CD14-positive monocyte (primary cell): ENCODE measurements at regions not wholly inside any gene's neighbourhood (a gene's known extent, or its start where the extent isn't known, plus 50 kb on each side); places are given as distances from the start of the nearest gene placed in this dataset.

Experiments used
- DNase-seq, 3 donors: peaks; one replicate each; pipeline ENCODE4 v3.0.0-alpha.2; 2011 to 2022
- H2AFZ ChIP-seq: 2 replicates; pipeline ENCODE4 v1.6.0; 2012; ENCODE audit warnings: mild to moderate bottlenecking, low read depth, low read length, inconsistent platforms; ENCODE audit not compliant: insufficient read depth, poor library complexity, severe bottlenecking
- H3K27ac ChIP-seq, 2 donors: 1 replicate in 1 of 2; 2 replicates in 1 of 2; pipeline ENCODE4 v1.5.1; 2012 to 2013; ENCODE audit warnings: low read length in 2 of 2, control low read depth in 1 of 2, inconsistent platforms in 1 of 2, low read depth in 1 of 2, mild to moderate bottlenecking in 1 of 2
- H3K27me3 ChIP-seq, 2 donors: one replicate each; pipeline versions ENCODE4 v1.6.0 to v1.6.1; 2011 to 2013; ENCODE audit warnings: low read length in 2 of 2; ENCODE audit not compliant: control insufficient read depth in 2 of 2, insufficient read depth in 2 of 2
- H3K36me3 ChIP-seq, 2 donors: replicated peaks in 1 of 2; 1 replicate in 1 of 2; 2 replicates in 1 of 2; pipeline versions ENCODE4 v1.5.1 to v1.6.1; 2012 to 2013; ENCODE audit warnings: low read length in 2 of 2, control low read depth in 1 of 2, inconsistent platforms in 1 of 2, mild to moderate bottlenecking in 1 of 2; ENCODE audit not compliant: insufficient read depth in 2 of 2, control insufficient read depth in 1 of 2
- H3K4me1 ChIP-seq, 2 donors: 1 replicate in 1 of 2; 2 replicates in 1 of 2; pipeline versions ENCODE4 v1.5.1 to v1.6.1; 2012 to 2013; ENCODE audit warnings: low read length in 2 of 2, control low read depth in 1 of 2, inconsistent platforms in 1 of 2, mild to moderate bottlenecking in 1 of 2, moderate library complexity in 1 of 2; ENCODE audit not compliant: insufficient read depth in 2 of 2, control insufficient read depth in 1 of 2
- H3K4me2 ChIP-seq: replicated peaks from 2 replicates; pipeline ENCODE3; 2012; ENCODE audit warnings: low read length, moderate library complexity, mild to moderate bottlenecking; ENCODE audit not compliant: poor library complexity, severe bottlenecking; ENCODE audit errors: extremely low read depth
- H3K4me3 ChIP-seq, 3 experiments: fragments of 200-600 bp in 1 of 3; sonication (generic) in 1 of 3; replicated peaks in 1 of 3; 1 replicate in 2 of 3; 2 replicates in 1 of 3; pipeline ENCODE4 v1.5.1; 2011 to 2013; ENCODE audit warnings: low read length in 3 of 3, mild to moderate bottlenecking in 3 of 3, control low read depth in 2 of 3, low read depth in 2 of 3, inconsistent platforms in 1 of 3, moderate library complexity in 1 of 3
- H3K79me2 ChIP-seq: 2 replicates; pipeline ENCODE4 v1.6.0; 2012; ENCODE audit warnings: mild to moderate bottlenecking, control low read depth, inconsistent platforms, low read length, moderate library complexity; ENCODE audit not compliant: insufficient read depth
- H3K9ac ChIP-seq: 2 replicates; pipeline ENCODE4 v1.6.0; 2017; ENCODE audit warnings: low read length, mild to moderate bottlenecking; ENCODE audit not compliant: insufficient read depth, poor library complexity, severe bottlenecking
- H3K9me3 ChIP-seq, 2 donors: replicated peaks in 1 of 2; 1 replicate in 1 of 2; 2 replicates in 1 of 2; pipeline versions ENCODE4 v1.5.1 to v1.6.1; 2012 to 2013; ENCODE audit warnings: low read length in 2 of 2, control low read depth in 1 of 2; ENCODE audit not compliant: control insufficient read depth in 1 of 2, insufficient read depth in 1 of 2
- H4K20me1 ChIP-seq: 2 replicates; pipeline ENCODE4 v1.6.0; 2012; ENCODE audit warnings: mild to moderate bottlenecking, low read length, control low read depth, moderate library complexity; ENCODE audit not compliant: insufficient read depth
- H3K27ac Mint-ChIP-seq, 7 donors: one replicate each; pipeline ENCODE4 v1.8.0; 2020; ENCODE audit warnings: mild to moderate bottlenecking in 7 of 7, mixed read lengths in 7 of 7, moderate library complexity in 6 of 7, inconsistent platforms in 2 of 7
- H3K27me3 Mint-ChIP-seq, 3 donors: one replicate each; pipeline ENCODE4 v1.8.0; 2021 to 2022; ENCODE audit warnings: low read depth in 3 of 3, mild to moderate bottlenecking in 3 of 3, mixed read lengths in 3 of 3, moderate library complexity in 3 of 3, inconsistent platforms in 1 of 3
- H3K36me3 Mint-ChIP-seq, 2 donors: one replicate each; pipeline ENCODE4 v1.8.0; 2020; ENCODE audit warnings: mixed read lengths in 2 of 2, inconsistent platforms in 1 of 2, mild to moderate bottlenecking in 1 of 2
- H3K4me1 Mint-ChIP-seq: one replicate; pipeline ENCODE4 v1.8.0; 2020; ENCODE audit warnings: mild to moderate bottlenecking, mixed read lengths
- H3K4me3 Mint-ChIP-seq, 2 donors: one replicate each; pipeline ENCODE4 v1.8.0; 2020; ENCODE audit warnings: mild to moderate bottlenecking in 2 of 2, mixed read lengths in 2 of 2, moderate library complexity in 1 of 2
- H3K9me3 Mint-ChIP-seq, 7 donors: one replicate each; pipeline ENCODE4 v1.8.0; 2020 to 2022; ENCODE audit warnings: mixed read lengths in 7 of 7, mild to moderate bottlenecking in 6 of 7, moderate library complexity in 6 of 7, inconsistent platforms in 2 of 7
- WGBS: methylation state at CpG from one replicate; pipeline ENCODE4 v1.1.5; 2013; ENCODE audit warnings: missing lambda C conversion rate; ENCODE audit not compliant: insufficient coverage; 5-methylcytosine and 5-hydroxymethylcytosine counted together
- intact Hi-C, 2 donors: fragments of 100-400 bp; cut with micrococcal nuclease; formaldehyde crosslinking; loops; one replicate each; pipeline versions ENCODE4 v1.15.0 to v1.15.1; 2023
- TF ChIP-seq, protein P1 (sequence below): fragments of 200-600 bp; IDR thresholded peaks from one replicate; pipeline ENCODE4 v1.8.0; 2022; ENCODE audit warnings: antibody characterized with exemption, mild to moderate bottlenecking

DNA sequence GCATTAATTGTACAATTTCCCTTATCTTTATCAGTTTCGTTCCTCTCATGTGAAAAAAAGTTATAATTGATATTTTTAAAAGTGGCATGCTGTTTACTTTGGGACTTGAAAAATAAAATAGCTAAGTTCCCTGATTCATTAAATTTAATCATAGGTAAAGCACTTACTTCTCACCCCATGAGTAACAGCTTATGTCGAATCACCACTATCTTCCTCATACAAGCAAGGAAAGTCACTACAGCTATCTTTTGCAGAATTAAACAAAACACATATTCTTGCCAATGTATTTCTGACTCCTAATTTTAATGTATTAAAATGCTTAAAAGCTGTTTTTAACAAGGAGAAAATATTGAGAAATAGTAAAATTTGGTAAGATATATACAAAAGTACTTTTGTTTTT is 832.4 kb upstream of the PCDH10 start:
- Mint-ChIP-seq H3K9me3 (peaks cover 0 to 2% (median 0%) of the 10 kb centered on the region in 7 donors), H3K4me1 (no peaks in the 10 kb centered on the region), H3K36me3 (no peaks in the 10 kb centered on the region), H3K27ac (no peak overlapping the region), H3K4me3 (no peak overlapping the region), H3K27me3 (no peaks in the 10 kb centered on the region)
- Histone ChIP-seq H4K20me1 (no peaks in the 10 kb centered on the region), H3K27me3 (no peaks in the 10 kb centered on the region), H3K9ac (no peak overlapping the region), H3K4me1 (no peaks in the 10 kb centered on the region), H3K36me3 (no peaks in the 10 kb centered on the region), H3K79me2 (no peaks in the 10 kb centered on the region), H3K4me3 (no peak overlapping the region), H3K27ac (no peak overlapping the region), H3K9me3 (no peaks in the 10 kb centered on the region), H2AFZ (no peak overlapping the region), H3K4me2 (no peak overlapping the region)
- DNase-seq = no peak
- intact Hi-C loops = no loop called here
- no CpG with 5 or more reads among the region's 2 CpGs for WGBS
- TF ChIP-seq, protein P1, sequence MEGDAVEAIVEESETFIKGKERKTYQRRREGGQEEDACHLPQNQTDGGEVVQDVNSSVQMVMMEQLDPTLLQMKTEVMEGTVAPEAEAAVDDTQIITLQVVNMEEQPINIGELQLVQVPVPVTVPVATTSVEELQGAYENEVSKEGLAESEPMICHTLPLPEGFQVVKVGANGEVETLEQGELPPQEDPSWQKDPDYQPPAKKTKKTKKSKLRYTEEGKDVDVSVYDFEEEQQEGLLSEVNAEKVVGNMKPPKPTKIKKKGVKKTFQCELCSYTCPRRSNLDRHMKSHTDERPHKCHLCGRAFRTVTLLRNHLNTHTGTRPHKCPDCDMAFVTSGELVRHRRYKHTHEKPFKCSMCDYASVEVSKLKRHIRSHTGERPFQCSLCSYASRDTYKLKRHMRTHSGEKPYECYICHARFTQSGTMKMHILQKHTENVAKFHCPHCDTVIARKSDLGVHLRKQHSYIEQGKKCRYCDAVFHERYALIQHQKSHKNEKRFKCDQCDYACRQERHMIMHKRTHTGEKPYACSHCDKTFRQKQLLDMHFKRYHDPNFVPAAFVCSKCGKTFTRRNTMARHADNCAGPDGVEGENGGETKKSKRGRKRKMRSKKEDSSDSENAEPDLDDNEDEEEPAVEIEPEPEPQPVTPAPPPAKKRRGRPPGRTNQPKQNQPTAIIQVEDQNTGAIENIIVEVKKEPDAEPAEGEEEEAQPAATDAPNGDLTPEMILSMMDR = no peak

DNA sequence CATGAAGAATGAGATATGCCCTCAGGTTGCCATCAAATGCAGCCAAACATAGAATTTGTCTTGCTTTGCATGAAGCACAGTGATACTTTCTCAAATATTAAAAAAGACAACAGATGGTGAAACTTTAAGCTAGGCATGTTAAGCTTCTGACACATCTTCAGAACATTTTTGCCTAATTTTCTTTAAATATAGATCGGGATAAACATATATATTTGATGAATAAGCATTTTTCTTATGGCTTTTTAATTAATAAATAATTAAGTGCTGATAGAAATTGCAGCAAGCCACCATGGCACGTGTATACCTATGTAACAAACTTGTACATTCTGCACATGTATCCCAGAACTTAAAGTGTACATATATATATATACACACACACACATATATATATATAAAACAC is 831.2 kb upstream of the PCDH10 start:
- H3K4me1 ChIP-seq = no peaks in the 10 kb centered on the region
- H3K9me3 ChIP-seq = no peaks in the 10 kb centered on the region
- no peaks in the 10 kb centered on the region for H3K27me3 Mint-ChIP-seq
- H3K79me2 ChIP-seq = no peaks in the 10 kb centered on the region
- H3K36me3 Mint-ChIP-seq = no peaks in the 10 kb centered on the region
- no peaks in the 10 kb centered on the region for H3K27me3 ChIP-seq
- no peak overlapping the region for H3K27ac ChIP-seq
- no peak overlapping the region for H2AFZ ChIP-seq
- H3K4me3 ChIP-seq = no peak overlapping the region
- no peaks in the 10 kb centered on the region for H4K20me1 ChIP-seq
- H3K4me3 Mint-ChIP-seq = no peak overlapping the region
- H3K9ac ChIP-seq = no peak overlapping the region
- H3K4me1 Mint-ChIP-seq = no peaks in the 10 kb centered on the region
- WGBS = no CpG with 5 or more reads among the region's 2 CpGs
- no peaks in the 10 kb centered on the region for H3K36me3 ChIP-seq
- DNase-seq = no peak
- H3K27ac Mint-ChIP-seq = no peak overlapping the region
- intact Hi-C loops = no loop called here
- TF ChIP-seq, protein P1 = no peak
- H3K9me3 Mint-ChIP-seq = peaks cover 0 to 2% (median 0%) of the 10 kb centered on the region in 7 donors
- no peak overlapping the region for H3K4me2 ChIP-seq
